ENCODE measurements at regions not wholly inside any gene's neighbourhood (a gene's known extent, or its start where the extent isn't known, plus 50 kb on each side); places are given as distances from the start of the nearest gene placed in this dataset.

- Mint-ChIP-seq H3K4me1 (peaks cover 30% of the 10 kb centered on the region), H3K27me3 (ENCODE audit: low read depth in 3 of 3) (no peaks in the 10 kb centered on the region), H3K36me3 (no peaks in the 10 kb centered on the region), H3K4me3 (no peak overlapping the region), H3K27ac (no peak overlapping the region), H3K9me3 (no peaks in the 10 kb centered on the region)
- Histone ChIP-seq H3K79me2 (ENCODE audit: insufficient read depth, low read length) (no peaks in the 10 kb centered on the region), H3K27me3 (ENCODE audit: control insufficient read depth in 2 of 2, insufficient read depth in 2 of 2, low read length in 2 of 2) (no peaks in the 10 kb centered on the region), H3K4me1 (ENCODE audit: control insufficient read depth in 1 of 2, insufficient read depth in 2 of 2, low read length in 2 of 2) (peaks cover 19 to 35% of the 10 kb centered on the region in 2 donors), H3K9me3 (replicated peaks in 1 of 2; ENCODE audit: control insufficient read depth in 1 of 2, insufficient read depth in 1 of 2, low read length in 2 of 2) (no peaks in the 10 kb centered on the region), H3K9ac (ENCODE audit: insufficient read depth, low read length, poor library complexity, severe bottlenecking) (no peak overlapping the region), H3K4me3 (replicated peaks in 1 of 3; ENCODE audit: low read depth in 2 of 3, low read length in 3 of 3) (no peak overlapping the region), H3K36me3 (replicated peaks in 1 of 2; ENCODE audit: control insufficient read depth in 1 of 2, insufficient read depth in 2 of 2, low read length in 2 of 2) (no peaks in the 10 kb centered on the region), H3K27ac (ENCODE audit: low read depth in 1 of 2, low read length in 2 of 2) (no peak overlapping the region), H3K4me2 (replicated peaks; ENCODE audit: extremely low read depth, low read length, poor library complexity, severe bottlenecking) (no peak overlapping the region), H2AFZ (ENCODE audit: insufficient read depth, low read depth, low read length, poor library complexity, severe bottlenecking) (no peak overlapping the region), H4K20me1 (ENCODE audit: insufficient read depth, low read length) (no peaks in the 10 kb centered on the region)
- intact Hi-C loops (cut with micrococcal nuclease): no loop called here
- no peak for TF ChIP-seq CTCF (IDR thresholded peaks at IDR 0.05)
- no peak for DNase-seq
- WGBS (ENCODE audit: insufficient coverage): no CpG with 5 or more reads among the region's 1 CpG
Observed at GRCh38 chr1:239722035-239722434, 335.7 kb downstream of the CHRM3 start.

GRCh38 chr1:239723776-239724367 is 337.5 kb downstream of the CHRM3 start:
- no peak for TF ChIP-seq CTCF (IDR thresholded peaks at IDR 0.05)
- H3K4me3 Mint-ChIP-seq: no peak overlapping the region
- no peaks in the 10 kb centered on the region for H3K9me3 Mint-ChIP-seq
- H3K4me2 ChIP-seq (replicated peaks; ENCODE audit: extremely low read depth, low read length, poor library complexity, severe bottlenecking): no peak overlapping the region
- no peak overlapping the region for H3K9ac ChIP-seq (ENCODE audit: insufficient read depth, low read length, poor library complexity, severe bottlenecking)
- no peaks in the 10 kb centered on the region for H3K9me3 ChIP-seq (replicated peaks in 1 of 2; ENCODE audit: control insufficient read depth in 1 of 2, insufficient read depth in 1 of 2, low read length in 2 of 2)
- no peak for DNase-seq
- H3K27me3 ChIP-seq (ENCODE audit: control insufficient read depth in 2 of 2, insufficient read depth in 2 of 2, low read length in 2 of 2): no peaks in the 10 kb centered on the region
- H3K4me1 Mint-ChIP-seq: peaks cover 22% of the 10 kb centered on the region
- WGBS (ENCODE audit: insufficient coverage): no CpG with 5 or more reads among the region's 2 CpGs
- no peaks in the 10 kb centered on the region for H4K20me1 ChIP-seq (ENCODE audit: insufficient read depth, low read length)
- H3K4me1 ChIP-seq (ENCODE audit: control insufficient read depth in 1 of 2, insufficient read depth in 2 of 2, low read length in 2 of 2): peaks cover 9 to 21% of the 10 kb centered on the region in 2 donors
- no peaks in the 10 kb centered on the region for H3K79me2 ChIP-seq (ENCODE audit: insufficient read depth, low read length)
- no peak overlapping the region for H2AFZ ChIP-seq (ENCODE audit: insufficient read depth, low read depth, low read length, poor library complexity, severe bottlenecking)
- intact Hi-C loops (cut with micrococcal nuclease): no loop called here
- H3K27ac Mint-ChIP-seq: no peak overlapping the region
- H3K36me3 Mint-ChIP-seq: no peaks in the 10 kb centered on the region
- no peak overlapping the region for H3K27ac ChIP-seq (ENCODE audit: low read depth in 1 of 2, low read length in 2 of 2)
- no peak overlapping the region for H3K4me3 ChIP-seq (replicated peaks in 1 of 3; ENCODE audit: low read depth in 2 of 3, low read length in 3 of 3)
- no peaks in the 10 kb centered on the region for H3K36me3 ChIP-seq (replicated peaks in 1 of 2; ENCODE audit: control insufficient read depth in 1 of 2, insufficient read depth in 2 of 2, low read length in 2 of 2)
- peaks cover 0 to 2% (median 0%) of the 10 kb centered on the region in 3 donors for H3K27me3 Mint-ChIP-seq (ENCODE audit: low read depth in 3 of 3)

All from CD14-positive monocyte (primary cell).